Loucy (cell line): ENCODE measurements at regions not wholly inside any gene's neighbourhood (a gene's known extent, or its start where the extent isn't known, plus 50 kb on each side); places are given as distances from the start of the nearest gene placed in this dataset.
"Not testable (repeated sequence)": the region's sequence is repeated elsewhere in the genome, so short reads cannot be mapped to it uniquely, and the experiment has no call there.

ENCODE experiments used
- H2AFZ ChIP-seq: fragments of 200-600 bp; sonication (generic); 2 replicates; pipeline ENCODE4 v1.6.0; 2016; ENCODE audit warnings: antibody characterized with exemption, mild to moderate bottlenecking, low read length, moderate library complexity
- H3F3A ChIP-seq: fragments of 200-600 bp; 2 replicates; pipeline ENCODE4 v1.6.0; 2016; ENCODE audit warnings: antibody characterized with exemption, low read depth, mild to moderate bottlenecking
- H3K27me3 ChIP-seq: fragments of 200-600 bp; sonication (generic); 2 replicates; pipeline ENCODE4 v1.6.1; 2014; ENCODE audit warnings: low read length, mild to moderate bottlenecking; ENCODE audit not compliant: insufficient read depth, poor library complexity, severe bottlenecking
- H3K36me3 ChIP-seq: fragments of 200-600 bp; sonication (generic); 2 replicates; pipeline ENCODE4 v1.6.1; 2016; ENCODE audit warnings: low read length; ENCODE audit not compliant: insufficient read depth
- H3K4me1 ChIP-seq: fragments of 200-600 bp; sonication (generic); 2 replicates; pipeline ENCODE4 v1.5.1; 2014; ENCODE audit warnings: low read length, mild to moderate bottlenecking; ENCODE audit not compliant: insufficient read depth, poor library complexity, severe bottlenecking
- H3K4me2 ChIP-seq: fragments of 200-600 bp; sonication (generic); 2 replicates; pipeline ENCODE4 v1.6.0; 2014; ENCODE audit warnings: antibody characterized with exemption, low read length, low read depth, mild to moderate bottlenecking; ENCODE audit not compliant: poor library complexity, severe bottlenecking
- H3K4me3 ChIP-seq: fragments of 200-600 bp; sonication (generic); 2 replicates; pipeline ENCODE4 v1.5.1; 2014; ENCODE audit warnings: low read length, mild to moderate bottlenecking, mixed read lengths; ENCODE audit not compliant: poor library complexity, severe bottlenecking
- H3K79me2 ChIP-seq: fragments of 200-600 bp; sonication (generic); 2 replicates; pipeline ENCODE4 v1.6.1; 2014; ENCODE audit warnings: low read length; ENCODE audit not compliant: insufficient read depth
- H3K9ac ChIP-seq: fragments of 200-600 bp; sonication (generic); 2 replicates; pipeline ENCODE4 v1.6.0; 2014; ENCODE audit warnings: mild to moderate bottlenecking, low read depth, low read length, moderate library complexity; ENCODE audit not compliant: poor library complexity, severe bottlenecking
- H3K9me2 ChIP-seq: fragments of 200-600 bp; sonication (generic); replicated peaks from 2 replicates; pipeline ENCODE4 v1.6.1; 2016; ENCODE audit warnings: low read depth, low read length, mixed read lengths
- H3K9me3 ChIP-seq: fragments of 200-600 bp; sonication (generic); 2 replicates; pipeline ENCODE4 v1.6.1; 2014; ENCODE audit warnings: mild to moderate bottlenecking, antibody characterized with exemption, low read length, low read depth; ENCODE audit not compliant: insufficient read depth
- H4K20me1 ChIP-seq: fragments of 200-600 bp; sonication (generic); 2 replicates; pipeline ENCODE4 v1.6.0; 2014; ENCODE audit warnings: antibody characterized with exemption, low read length, mild to moderate bottlenecking; ENCODE audit not compliant: insufficient read depth, poor library complexity, severe bottlenecking
- EZH2phosphoT487 ChIP-seq: fragments of 200-600 bp; IDR thresholded peaks from 2 replicates; pipeline ENCODE4 v1.6.1; 2018; ENCODE audit warnings: antibody characterized with exemption, mild to moderate bottlenecking, moderate library complexity, borderline replicate concordance
- TF ChIP-seq, protein P1 (sequence below): fragments of 200-600 bp; sonication (generic); conservative IDR thresholded peaks from 2 replicates; pipeline ENCODE4 v1.5.1; 2014; ENCODE audit warnings: mild to moderate bottlenecking, antibody characterized with exemption, low read length

GRCh38 chr1:242674951-242675645 is 150.6 kb upstream of the PLD5 start:
- TF ChIP-seq, protein P1, sequence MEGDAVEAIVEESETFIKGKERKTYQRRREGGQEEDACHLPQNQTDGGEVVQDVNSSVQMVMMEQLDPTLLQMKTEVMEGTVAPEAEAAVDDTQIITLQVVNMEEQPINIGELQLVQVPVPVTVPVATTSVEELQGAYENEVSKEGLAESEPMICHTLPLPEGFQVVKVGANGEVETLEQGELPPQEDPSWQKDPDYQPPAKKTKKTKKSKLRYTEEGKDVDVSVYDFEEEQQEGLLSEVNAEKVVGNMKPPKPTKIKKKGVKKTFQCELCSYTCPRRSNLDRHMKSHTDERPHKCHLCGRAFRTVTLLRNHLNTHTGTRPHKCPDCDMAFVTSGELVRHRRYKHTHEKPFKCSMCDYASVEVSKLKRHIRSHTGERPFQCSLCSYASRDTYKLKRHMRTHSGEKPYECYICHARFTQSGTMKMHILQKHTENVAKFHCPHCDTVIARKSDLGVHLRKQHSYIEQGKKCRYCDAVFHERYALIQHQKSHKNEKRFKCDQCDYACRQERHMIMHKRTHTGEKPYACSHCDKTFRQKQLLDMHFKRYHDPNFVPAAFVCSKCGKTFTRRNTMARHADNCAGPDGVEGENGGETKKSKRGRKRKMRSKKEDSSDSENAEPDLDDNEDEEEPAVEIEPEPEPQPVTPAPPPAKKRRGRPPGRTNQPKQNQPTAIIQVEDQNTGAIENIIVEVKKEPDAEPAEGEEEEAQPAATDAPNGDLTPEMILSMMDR, result no peak
- TF ChIP-seq EZH2phosphoT487, result no peak
- H3K27me3 ChIP-seq, result no peaks in the 10 kb centered on the region
- H3K4me1 ChIP-seq, result no peaks in the 10 kb centered on the region
- H3K4me3 ChIP-seq, result no peak overlapping the region
- no peak overlapping the region for H2AFZ ChIP-seq
- no peak overlapping the region for H3K9ac ChIP-seq
- H3F3A ChIP-seq, result no peaks in the 10 kb centered on the region
- no peaks in the 10 kb centered on the region for H3K9me3 ChIP-seq
- H3K9me2 ChIP-seq, result no peaks in the 10 kb centered on the region
- no peaks in the 10 kb centered on the region for H3K36me3 ChIP-seq
- H4K20me1 ChIP-seq, result no peaks in the 10 kb centered on the region
- H3K79me2 ChIP-seq, result no peaks in the 10 kb centered on the region
- H3K4me2 ChIP-seq, result no peak overlapping the region

- H4K20me1 ChIP-seq, result no peaks in the 10 kb centered on the region
- no peak overlapping the region for H3K4me2 ChIP-seq
- no peaks in the 10 kb centered on the region for H3K9me2 ChIP-seq
- H3K9ac ChIP-seq, result no peak overlapping the region
- H3K4me1 ChIP-seq, result no peaks in the 10 kb centered on the region
- H3K36me3 ChIP-seq, result no peaks in the 10 kb centered on the region
- no peaks in the 10 kb centered on the region for H3F3A ChIP-seq
- no peaks in the 10 kb centered on the region for H3K27me3 ChIP-seq
- no peak overlapping the region for H3K4me3 ChIP-seq
- H3K79me2 ChIP-seq, result no peaks in the 10 kb centered on the region
- no peak overlapping the region for H2AFZ ChIP-seq
- H3K9me3 ChIP-seq, result no peaks in the 10 kb centered on the region
- TF ChIP-seq, protein P1, result no peak
- no peak for TF ChIP-seq EZH2phosphoT487
Measured at GRCh38 chr1:242673652-242674051, 149.2 kb upstream of the PLD5 start.

DNA sequence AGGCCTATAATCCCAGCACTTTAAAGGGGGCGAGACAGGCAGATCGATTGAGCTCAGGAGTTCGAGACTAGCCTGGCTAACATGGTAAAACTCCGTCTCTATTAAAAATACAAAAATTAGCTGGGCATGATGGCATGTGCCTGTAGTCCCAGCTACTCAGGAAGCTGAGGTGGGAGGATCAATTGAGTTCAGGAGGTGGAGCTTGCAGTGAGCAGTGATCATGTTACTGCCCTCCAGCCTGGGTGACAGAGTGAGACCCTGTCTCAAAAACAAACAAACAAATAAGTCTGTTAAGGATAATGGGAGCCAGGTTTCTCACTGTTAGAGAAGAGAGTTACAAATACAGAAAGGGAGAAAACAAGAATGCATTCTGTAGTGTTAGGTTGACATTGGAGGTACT is 148.7 kb upstream of the PLD5 start:
- H3K79me2 ChIP-seq, H3K9me3 ChIP-seq, H3F3A ChIP-seq, H4K20me1 ChIP-seq, H2AFZ ChIP-seq, H3K36me3 ChIP-seq, H3K4me2 ChIP-seq, H3K9ac ChIP-seq, H3K4me3 ChIP-seq, H3K4me1 ChIP-seq, H3K9me2 ChIP-seq, H3K27me3 ChIP-seq: not testable (repeated sequence)

DNA sequence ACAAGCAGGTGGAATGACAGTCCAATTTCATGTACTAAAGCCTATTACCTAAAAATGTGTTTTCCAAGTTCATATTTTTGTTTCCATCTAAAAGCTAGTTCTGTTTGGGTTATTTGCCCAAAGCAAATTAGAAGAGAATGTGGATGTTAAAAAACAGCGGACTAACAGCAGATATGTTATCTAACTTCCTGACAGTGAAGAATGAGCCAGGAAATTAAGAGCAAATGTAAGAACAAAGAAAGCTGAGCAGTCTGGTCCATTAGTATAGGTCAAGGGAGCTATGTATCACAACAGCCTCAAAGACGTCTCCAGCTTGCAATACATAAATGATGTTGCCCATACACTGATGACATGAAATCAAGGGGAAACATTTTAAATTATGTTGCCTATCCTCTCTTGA is 145.5 kb upstream of the PLD5 start:
- Histone ChIP-seq H3K9ac (no peak overlapping the region), H3K27me3 (no peaks in the 10 kb centered on the region), H2AFZ (no peak overlapping the region), H3K36me3 (no peaks in the 10 kb centered on the region), H4K20me1 (no peaks in the 10 kb centered on the region), H3K9me2 (no peaks in the 10 kb centered on the region), H3K9me3 (no peaks in the 10 kb centered on the region), H3K4me1 (no peaks in the 10 kb centered on the region), H3K4me2 (no peak overlapping the region), H3K4me3 (no peak overlapping the region), H3F3A (no peaks in the 10 kb centered on the region), H3K79me2 (no peaks in the 10 kb centered on the region)
- TF ChIP-seq EZH2phosphoT487, result no peak
- TF ChIP-seq, protein P1, result no peak
